Neural progenitor cell (in vitro differentiated cells): ENCODE measurements at regions not wholly inside any gene's neighbourhood (a gene's known extent, or its start where the extent isn't known, plus 50 kb on each side); places are given as distances from the start of the nearest gene placed in this dataset.

Experiments used
- CTCF ChIP-seq: fragments of 200-600 bp; sonication (generic); IDR thresholded peaks from 2 replicates; pipeline ENCODE4 v1.5.1; 2017; ENCODE audit warnings: antibody characterized with exemption, mild to moderate bottlenecking
- EZH2 ChIP-seq: fragments of 200-600 bp; sonication (generic); IDR thresholded peaks from 2 replicates; pipeline ENCODE4 v1.6.1; 2017; ENCODE audit warnings: antibody characterized with exemption, mild to moderate bottlenecking, moderate library complexity
- EZH2phosphoT487 ChIP-seq: fragments of 200-600 bp; sonication (generic); IDR thresholded peaks from 2 replicates; pipeline ENCODE4 v1.6.1; 2017; ENCODE audit warnings: antibody characterized with exemption

DNA sequence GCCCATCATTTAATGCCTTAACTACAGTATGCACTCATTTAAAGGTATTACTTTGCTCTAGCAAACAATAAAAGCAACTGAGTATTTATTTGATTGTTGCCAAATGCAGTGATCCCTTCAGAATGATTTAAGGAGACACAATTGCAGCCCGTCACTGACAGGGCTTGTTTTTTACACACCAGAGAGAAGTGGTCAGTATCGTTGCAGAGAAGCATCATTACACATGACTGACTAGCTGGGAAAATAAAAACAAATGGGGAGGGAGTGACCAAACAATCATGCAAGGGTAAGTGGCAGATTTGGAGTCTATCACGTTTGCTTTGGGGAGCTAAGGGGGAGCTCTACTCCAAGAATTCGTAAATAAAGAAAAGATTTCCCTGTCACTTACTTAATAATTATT is 1685.3 kb upstream of the TENM3 start:
- TF ChIP-seq CTCF (no peak), EZH2phosphoT487 (no peak), EZH2 (no peak)
